ENCODE measurements at regions not wholly inside any gene's neighbourhood (a gene's known extent, or its start where the extent isn't known, plus 50 kb on each side); places are given as distances from the start of the nearest gene placed in this dataset.
A peak's percentile ranks its signal among the peaks of the same experiment; 100 is the strongest.

GRCh38 chr5:52356311-52356918 is 431.3 kb upstream of the ITGA1 start:
- H3K9me3 ChIP-seq (ENCODE audit: severe bottlenecking) = no peaks in the 10 kb centered on the region
- H3K4me3 ChIP-seq (ENCODE audit: severe bottlenecking) = no peak overlapping the region
- TF ChIP-seq CTCF (IDR thresholded peaks at IDR 0.05; ENCODE audit: poor library complexity, severe bottlenecking) = peak; percentile 95
- ATAC-seq (ENCODE audit: low read depth) (no peak), DNase-seq (ENCODE audit: low spot score) (no peak)
- peaks cover 3% of the 10 kb centered on the region for H3K27me3 ChIP-seq (ENCODE audit: insufficient read depth, poor library complexity, severe bottlenecking)
- H3K36me3 ChIP-seq (ENCODE audit: low read depth) = no peaks in the 10 kb centered on the region
- no peaks in the 10 kb centered on the region for H3K4me1 ChIP-seq (ENCODE audit: insufficient read depth, poor library complexity, severe bottlenecking)
- H3K27ac ChIP-seq (ENCODE audit: poor library complexity, severe bottlenecking) = no peak overlapping the region

DNA sequence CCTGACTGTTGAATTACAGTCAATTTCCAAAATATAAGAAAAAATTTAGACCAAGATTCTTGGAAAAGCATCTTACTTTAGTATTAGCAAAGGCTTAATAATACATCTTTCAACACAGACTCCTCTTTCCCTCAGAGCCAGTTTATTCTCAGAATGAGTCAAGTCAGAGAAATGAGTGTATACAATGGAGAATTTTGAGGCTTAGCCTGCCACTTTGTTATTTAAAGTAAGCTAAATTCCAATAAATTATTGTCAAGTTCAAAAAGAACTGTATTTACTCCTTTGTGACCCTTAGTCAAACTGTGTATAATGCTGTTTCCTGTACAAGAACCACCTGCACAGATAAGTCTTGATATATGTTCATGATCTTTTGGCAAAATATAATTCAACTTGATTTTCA is 428.5 kb upstream of the ITGA1 start:
- H3K36me3 ChIP-seq (ENCODE audit: low read depth) = no peaks in the 10 kb centered on the region
- no peak for DNase-seq (ENCODE audit: low spot score)
- no peak for TF ChIP-seq CTCF (IDR thresholded peaks at IDR 0.05; ENCODE audit: poor library complexity, severe bottlenecking)
- no peaks in the 10 kb centered on the region for H3K9me3 ChIP-seq (ENCODE audit: severe bottlenecking)
- H3K4me3 ChIP-seq (ENCODE audit: severe bottlenecking) = no peak overlapping the region
- no peak for ATAC-seq (ENCODE audit: low read depth)
- H3K4me1 ChIP-seq (ENCODE audit: insufficient read depth, poor library complexity, severe bottlenecking) = no peaks in the 10 kb centered on the region
- peaks cover 3% of the 10 kb centered on the region for H3K27me3 ChIP-seq (ENCODE audit: insufficient read depth, poor library complexity, severe bottlenecking)
- H3K27ac ChIP-seq (ENCODE audit: poor library complexity, severe bottlenecking) = no peak overlapping the region

- no peak overlapping the region for H3K27ac ChIP-seq (ENCODE audit: poor library complexity, severe bottlenecking)
- ATAC-seq (ENCODE audit: low read depth) (no peak), DNase-seq (ENCODE audit: low spot score) (no peak)
- no peaks in the 10 kb centered on the region for H3K4me1 ChIP-seq (ENCODE audit: insufficient read depth, poor library complexity, severe bottlenecking)
- no peak overlapping the region for H3K4me3 ChIP-seq (ENCODE audit: severe bottlenecking)
- H3K36me3 ChIP-seq (ENCODE audit: low read depth) = no peaks in the 10 kb centered on the region
- peaks cover 3% of the 10 kb centered on the region for H3K27me3 ChIP-seq (ENCODE audit: insufficient read depth, poor library complexity, severe bottlenecking)
- TF ChIP-seq CTCF (IDR thresholded peaks at IDR 0.05; ENCODE audit: poor library complexity, severe bottlenecking) = no peak
- no peaks in the 10 kb centered on the region for H3K9me3 ChIP-seq (ENCODE audit: severe bottlenecking)
Measured at GRCh38 chr5:52360985-52361384, 426.7 kb upstream of the ITGA1 start.

- H3K4me3 ChIP-seq (ENCODE audit: severe bottlenecking) = no peak overlapping the region
- H3K36me3 ChIP-seq (ENCODE audit: low read depth) = no peaks in the 10 kb centered on the region
- ATAC-seq (ENCODE audit: low read depth) (no peak), DNase-seq (ENCODE audit: low spot score) (no peak)
- no peak overlapping the region for H3K27ac ChIP-seq (ENCODE audit: poor library complexity, severe bottlenecking)
- no peak for TF ChIP-seq CTCF (IDR thresholded peaks at IDR 0.05; ENCODE audit: poor library complexity, severe bottlenecking)
- no peaks in the 10 kb centered on the region for H3K4me1 ChIP-seq (ENCODE audit: insufficient read depth, poor library complexity, severe bottlenecking)
- H3K27me3 ChIP-seq (ENCODE audit: insufficient read depth, poor library complexity, severe bottlenecking) = no peaks in the 10 kb centered on the region
- no peaks in the 10 kb centered on the region for H3K9me3 ChIP-seq (ENCODE audit: severe bottlenecking)
Measured at GRCh38 chr5:52374286-52374685, 413.4 kb upstream of the ITGA1 start.

GRCh38 chr5:52375969-52376368 is 411.7 kb upstream of the ITGA1 start:
- no peak for TF ChIP-seq CTCF (IDR thresholded peaks at IDR 0.05; ENCODE audit: poor library complexity, severe bottlenecking)

More at GRCh38 chr5:52375969-52376368, 411.7 kb upstream of the ITGA1 start:
- ATAC-seq (ENCODE audit: low read depth) (no peak), DNase-seq (ENCODE audit: low spot score) (no peak)
- no peak overlapping the region for H3K4me3 ChIP-seq (ENCODE audit: severe bottlenecking)
- H3K27ac ChIP-seq (ENCODE audit: poor library complexity, severe bottlenecking) = no peak overlapping the region
- H3K4me1 ChIP-seq (ENCODE audit: insufficient read depth, poor library complexity, severe bottlenecking) = no peaks in the 10 kb centered on the region
- no peaks in the 10 kb centered on the region for H3K9me3 ChIP-seq (ENCODE audit: severe bottlenecking)
- H3K27me3 ChIP-seq (ENCODE audit: insufficient read depth, poor library complexity, severe bottlenecking) = no peaks in the 10 kb centered on the region
- H3K36me3 ChIP-seq (ENCODE audit: low read depth) = no peaks in the 10 kb centered on the region

Data from RWPE2 (cell line).